NCI-H446 (cell line): ENCODE measurements at regions not wholly inside any gene's neighbourhood (a gene's known extent, or its start where the extent isn't known, plus 50 kb on each side); places are given as distances from the start of the nearest gene placed in this dataset.
"Not testable (repeated sequence)": the region's sequence is repeated elsewhere in the genome, so short reads cannot be mapped to it uniquely, and the experiment has no call there.

Source experiments
- DNase-seq, 2 experiments: peaks; one replicate each; lab custom pipeline; 2025; lab: John Stamatoyannopoulos, UW

GRCh38 chr3:197430934-197431333 is 124.8 kb downstream of the BDH1 start:
- no peak for DNase-seq

GRCh38 chr3:197430502-197430901 is 125.3 kb downstream of the BDH1 start:
- DNase-seq, result no peak

GRCh38 chr3:197428952-197429351 is 126.8 kb downstream of the BDH1 start:
- DNase-seq, result no peak

- DNase-seq, result no peak
Measured at GRCh38 chr3:197428117-197428801, 127.5 kb downstream of the BDH1 start.

- no peak for DNase-seq
Measured at GRCh38 chr3:197427021-197427420, 128.6 kb upstream of the DLG1 start.

GRCh38 chr3:197426121-197426566 is 127.7 kb upstream of the DLG1 start:
- DNase-seq, result no peak

- no peak for DNase-seq
Measured at GRCh38 chr3:197425485-197426120, 127.2 kb upstream of the DLG1 start.

- DNase-seq, result no peak
Measured at GRCh38 chr3:197424674-197425484, 126.5 kb upstream of the DLG1 start.

- DNase-seq, result no peak
Measured at GRCh38 chr3:197424266-197424665, 125.9 kb upstream of the DLG1 start.

- DNase-seq, result no peak
Measured at GRCh38 chr3:197423376-197423775, 125.0 kb upstream of the DLG1 start.

GRCh38 chr3:197422506-197422905 is 124.1 kb upstream of the DLG1 start:
- no peak for DNase-seq

GRCh38 chr3:197421021-197421420 is 122.6 kb upstream of the DLG1 start:
- DNase-seq, result no peak

- DNase-seq, result no peak
Measured at GRCh38 chr3:197420566-197420965, 122.2 kb upstream of the DLG1 start.

- DNase-seq, result no peak
Measured at GRCh38 chr3:197420115-197420514, 121.7 kb upstream of the DLG1 start.

- DNase-seq, result no peak
Measured at GRCh38 chr3:197419696-197420095, 121.3 kb upstream of the DLG1 start.

- DNase-seq, result no peak
Measured at GRCh38 chr3:197417911-197418618, 119.7 kb upstream of the DLG1 start.

GRCh38 chr3:197417441-197417840 is 119.0 kb upstream of the DLG1 start:
- DNase-seq, result no peak

GRCh38 chr3:197411899-197412298 is 113.5 kb upstream of the DLG1 start:
- DNase-seq, result not testable (repeated sequence)

- not testable (repeated sequence) for DNase-seq
Measured at GRCh38 chr3:197410170-197410569, 111.8 kb upstream of the DLG1 start.

GRCh38 chr3:197408177-197408957 is 110.0 kb upstream of the DLG1 start:
- no peak for DNase-seq

GRCh38 chr3:197407526-197407925 is 109.1 kb upstream of the DLG1 start:
- no peak for DNase-seq
